Mesendoderm (in vitro differentiated cells): ENCODE measurements at regions not wholly inside any gene's neighbourhood (a gene's known extent, or its start where the extent isn't known, plus 50 kb on each side); places are given as distances from the start of the nearest gene placed in this dataset.

Experiments
- DNase-seq: peaks from one replicate; pipeline ENCODE4 v3.0.0; 2013
- H2AK5ac ChIP-seq: 2 replicates; pipeline ENCODE4 v1.6.1; 2013; ENCODE audit warnings: low read length, inconsistent platforms
- H2BK120ac ChIP-seq: 2 replicates; pipeline ENCODE4 v1.6.1; 2013; ENCODE audit warnings: low read depth, mild to moderate bottlenecking, low read length, moderate library complexity, mixed read lengths
- H2BK15ac ChIP-seq: replicated peaks from 2 replicates; pipeline ENCODE4 v1.6.1; 2013; ENCODE audit warnings: low read depth, mild to moderate bottlenecking, moderate library complexity
- H2BK5ac ChIP-seq: 2 replicates; pipeline ENCODE4 v1.6.1; 2013; ENCODE audit warnings: low read length, inconsistent platforms
- H3K18ac ChIP-seq: 2 replicates; pipeline ENCODE4 v1.6.1; 2013; ENCODE audit warnings: mild to moderate bottlenecking, low read length, mixed read lengths
- H3K23ac ChIP-seq: one replicate; pipeline ENCODE4 v1.6.1; 2013; ENCODE audit warnings: low read length
- H3K27ac ChIP-seq: 2 replicates; pipeline ENCODE4 v1.5.1; 2013; ENCODE audit warnings: low read depth, mild to moderate bottlenecking, inconsistent platforms, low read length, moderate library complexity
- H3K27me3 ChIP-seq: 2 replicates; pipeline ENCODE4 v1.6.1; 2013; ENCODE audit warnings: low read length, control low read depth, mild to moderate bottlenecking, inconsistent platforms; ENCODE audit not compliant: insufficient read depth, poor library complexity
- H3K36me3 ChIP-seq: 2 replicates; pipeline ENCODE4 v1.6.1; 2013; ENCODE audit warnings: low read length, inconsistent platforms; ENCODE audit not compliant: control insufficient read depth, insufficient read depth
- H3K4ac ChIP-seq: one replicate; pipeline ENCODE4 v1.6.1; 2013; ENCODE audit warnings: low read depth, mild to moderate bottlenecking, low read length, moderate library complexity
- H3K4me1 ChIP-seq: 2 replicates; pipeline ENCODE4 v1.6.1; 2013; ENCODE audit warnings: low read depth, low read length, inconsistent platforms; ENCODE audit not compliant: control insufficient read depth
- H3K4me2 ChIP-seq: 2 replicates; pipeline ENCODE4 v1.6.1; 2013; ENCODE audit warnings: low read length
- H3K4me3 ChIP-seq: 2 replicates; pipeline ENCODE4 v1.5.1; 2013; ENCODE audit warnings: mild to moderate bottlenecking, low read length
- H3K56ac ChIP-seq: one replicate; pipeline ENCODE4 v1.6.1; 2013; ENCODE audit warnings: low read length
- H3K79me1 ChIP-seq: 2 replicates; pipeline ENCODE4 v1.6.1; 2013; ENCODE audit warnings: low read length, inconsistent platforms
- H3K79me2 ChIP-seq: 2 replicates; pipeline ENCODE4 v1.6.1; 2013; ENCODE audit warnings: mild to moderate bottlenecking, low read length; ENCODE audit not compliant: control insufficient read depth, insufficient read depth
- H3K9ac ChIP-seq: 2 replicates; pipeline ENCODE4 v1.6.1; 2013; ENCODE audit warnings: low read length, inconsistent platforms
- H4K5ac ChIP-seq: one replicate; pipeline ENCODE4 v1.6.1; 2013; ENCODE audit warnings: low read length
- H4K8ac ChIP-seq: one replicate; pipeline ENCODE4 v1.6.1; 2013; ENCODE audit warnings: low read depth, mild to moderate bottlenecking, control low read depth, low read length, moderate library complexity
- WGBS: extraction: QIAGEN DNeasy Blood & Tissue Kit; methylation state at CpG from one replicate; pipeline ENCODE4 v1.1.7; 2013; ENCODE audit warnings: low lambda C conversion rate, missing lambda C conversion rate; ENCODE audit not compliant: insufficient coverage; ENCODE audit errors: extremely low coverage; 5-methylcytosine and 5-hydroxymethylcytosine counted together

GRCh38 chr15:60264088-60264487 is 133.7 kb downstream of the ANXA2 start:
- Histone ChIP-seq H3K4me3 (no peak overlapping the region), H3K79me1 (no peaks in the 10 kb centered on the region), H4K8ac (no peak overlapping the region), H3K4me1 (no peaks in the 10 kb centered on the region), H4K5ac (no peak overlapping the region), H3K56ac (no peak overlapping the region), H3K79me2 (no peaks in the 10 kb centered on the region), H3K27ac (no peak overlapping the region), H3K18ac (no peak overlapping the region), H2BK120ac (no peak overlapping the region), H3K9ac (no peak overlapping the region), H3K4ac (no peak overlapping the region), H3K4me2 (no peak overlapping the region), H3K23ac (no peak overlapping the region), H2BK5ac (no peak overlapping the region), H2BK15ac (no peak overlapping the region), H3K27me3 (no peaks in the 10 kb centered on the region), H2AK5ac (no peak overlapping the region), H3K36me3 (no peaks in the 10 kb centered on the region)
- no CpG with 5 or more reads among the region's 4 CpGs for WGBS
- no peak for DNase-seq

GRCh38 chr15:60264566-60264965 is 133.2 kb downstream of the ANXA2 start:
- DNase-seq: no peak
- Histone ChIP-seq H3K27ac (no peak overlapping the region), H3K4me1 (no peaks in the 10 kb centered on the region), H3K79me1 (no peaks in the 10 kb centered on the region), H4K5ac (no peak overlapping the region), H3K27me3 (no peaks in the 10 kb centered on the region), H3K18ac (no peak overlapping the region), H3K4me3 (no peak overlapping the region), H4K8ac (peak overlapping the region; percentile 16), H3K4ac (no peak overlapping the region), H3K23ac (no peak overlapping the region), H2BK120ac (no peak overlapping the region), H2AK5ac (no peak overlapping the region), H2BK5ac (no peak overlapping the region), H3K36me3 (no peaks in the 10 kb centered on the region), H2BK15ac (no peak overlapping the region), H3K4me2 (no peak overlapping the region), H3K9ac (no peak overlapping the region), H3K56ac (no peak overlapping the region), H3K79me2 (no peaks in the 10 kb centered on the region)
- no CpG with 5 or more reads among the region's 4 CpGs for WGBS

GRCh38 chr15:60265057-60265456 is 132.7 kb downstream of the ANXA2 start:
- H3K9ac ChIP-seq: no peak overlapping the region
- H2BK5ac ChIP-seq: no peak overlapping the region
- H4K8ac ChIP-seq: no peak overlapping the region
- H3K23ac ChIP-seq: no peak overlapping the region
- no peak overlapping the region for H3K4me3 ChIP-seq
- H4K5ac ChIP-seq: no peak overlapping the region
- H3K79me1 ChIP-seq: no peaks in the 10 kb centered on the region
- H2BK120ac ChIP-seq: no peak overlapping the region
- peak; percentile 22 for DNase-seq
- no peak overlapping the region for H3K18ac ChIP-seq
- no peaks in the 10 kb centered on the region for H3K4me1 ChIP-seq
- H3K4ac ChIP-seq: no peak overlapping the region
- H3K56ac ChIP-seq: no peak overlapping the region
- H3K27me3 ChIP-seq: no peaks in the 10 kb centered on the region
- H3K4me2 ChIP-seq: no peak overlapping the region
- no peak overlapping the region for H2AK5ac ChIP-seq
- H2BK15ac ChIP-seq: no peak overlapping the region
- no peaks in the 10 kb centered on the region for H3K79me2 ChIP-seq
- no peaks in the 10 kb centered on the region for H3K36me3 ChIP-seq
- no peak overlapping the region for H3K27ac ChIP-seq

GRCh38 chr15:60272623-60273022 is 125.2 kb downstream of the ANXA2 start:
- H3K79me1 ChIP-seq: no peaks in the 10 kb centered on the region
- DNase-seq: peak; percentile 30
- H3K79me2 ChIP-seq: no peaks in the 10 kb centered on the region
- H3K56ac ChIP-seq: no peak overlapping the region
- H2BK120ac ChIP-seq: no peak overlapping the region
- H2BK5ac ChIP-seq: no peak overlapping the region
- no peaks in the 10 kb centered on the region for H3K4me1 ChIP-seq
- no peak overlapping the region for H3K27ac ChIP-seq
- no peak overlapping the region for H3K4me2 ChIP-seq
- H3K27me3 ChIP-seq: no peaks in the 10 kb centered on the region
- H2BK15ac ChIP-seq: no peak overlapping the region
- no peak overlapping the region for H4K5ac ChIP-seq
- H3K4me3 ChIP-seq: no peak overlapping the region
- H2AK5ac ChIP-seq: no peak overlapping the region
- H3K18ac ChIP-seq: no peak overlapping the region
- no peaks in the 10 kb centered on the region for H3K36me3 ChIP-seq
- no peak overlapping the region for H3K4ac ChIP-seq
- WGBS: no CpG with 5 or more reads among the region's 2 CpGs
- no peak overlapping the region for H4K8ac ChIP-seq
- H3K9ac ChIP-seq: no peak overlapping the region
- no peak overlapping the region for H3K23ac ChIP-seq

- WGBS: no CpG with 5 or more reads among the region's 3 CpGs
- Histone ChIP-seq H4K8ac (no peak overlapping the region), H3K4me3 (no peak overlapping the region), H2BK120ac (no peak overlapping the region), H3K79me1 (no peaks in the 10 kb centered on the region), H3K4me2 (no peak overlapping the region), H3K4me1 (no peaks in the 10 kb centered on the region), H3K56ac (no peak overlapping the region), H3K27ac (no peak overlapping the region), H3K79me2 (no peaks in the 10 kb centered on the region), H3K9ac (no peak overlapping the region), H2BK15ac (no peak overlapping the region), H2AK5ac (no peak overlapping the region), H3K27me3 (no peaks in the 10 kb centered on the region), H4K5ac (no peak overlapping the region), H3K4ac (no peak overlapping the region), H3K23ac (no peak overlapping the region), H2BK5ac (no peak overlapping the region), H3K18ac (no peak overlapping the region), H3K36me3 (no peaks in the 10 kb centered on the region)
- DNase-seq: peak; percentile 6
Observed at GRCh38 chr15:60275624-60276023, 122.2 kb downstream of the ANXA2 start.

- Histone ChIP-seq H4K5ac (no peak overlapping the region), H3K23ac (no peak overlapping the region), H3K4me1 (no peaks in the 10 kb centered on the region), H3K27me3 (no peaks in the 10 kb centered on the region), H2BK15ac (no peak overlapping the region), H4K8ac (no peak overlapping the region), H3K9ac (no peak overlapping the region), H3K36me3 (no peaks in the 10 kb centered on the region), H3K56ac (no peak overlapping the region), H3K79me1 (no peaks in the 10 kb centered on the region), H3K4me3 (no peak overlapping the region), H2AK5ac (no peak overlapping the region), H3K18ac (no peak overlapping the region), H3K27ac (no peak overlapping the region), H3K4ac (no peak overlapping the region), H3K79me2 (no peaks in the 10 kb centered on the region), H3K4me2 (no peak overlapping the region), H2BK120ac (no peak overlapping the region), H2BK5ac (no peak overlapping the region)
- no CpG with 5 or more reads among the region's 6 CpGs for WGBS
- no peak for DNase-seq
Observed at GRCh38 chr15:60278879-60279278, 118.9 kb downstream of the ANXA2 start.
